H9 (cell line): ENCODE measurements at regions not wholly inside any gene's neighbourhood (a gene's known extent, or its start where the extent isn't known, plus 50 kb on each side); places are given as distances from the start of the nearest gene placed in this dataset.

Source experiments
- DNase-seq: peaks from one replicate; pipeline ENCODE4 v3.0.0-alpha.2; 2017
- H2AFZ ChIP-seq: one replicate; pipeline ENCODE4 v1.6.1; 2013; ENCODE audit warnings: mild to moderate bottlenecking, low read length, control low read depth, moderate library complexity
- H2AK5ac ChIP-seq: 2 replicates; pipeline ENCODE4 v1.6.1; 2013; ENCODE audit warnings: low read length, control low read depth, mixed read lengths; ENCODE audit not compliant: insufficient read length
- H2BK120ac ChIP-seq: one replicate; pipeline ENCODE4 v1.6.1; 2013; ENCODE audit warnings: low read depth, mild to moderate bottlenecking, low read length, control low read depth, inconsistent platforms; ENCODE audit not compliant: poor library complexity, severe bottlenecking
- H2BK12ac ChIP-seq: 2 replicates; pipeline ENCODE4 v1.6.1; 2013; ENCODE audit warnings: low read length, control low read depth, mixed read lengths, low read depth; ENCODE audit not compliant: insufficient read length
- H2BK15ac ChIP-seq: 2 replicates; pipeline ENCODE4 v1.6.1; 2013; ENCODE audit warnings: low read depth, low read length, control low read depth
- H2BK20ac ChIP-seq: one replicate; pipeline ENCODE4 v1.6.1; 2013; ENCODE audit warnings: low read depth, mild to moderate bottlenecking, low read length, control low read depth, inconsistent platforms; ENCODE audit not compliant: poor library complexity, severe bottlenecking
- H2BK5ac ChIP-seq: 2 replicates; pipeline ENCODE4 v1.6.1; 2013; ENCODE audit warnings: low read length, control low read depth, mixed read lengths; ENCODE audit not compliant: insufficient read length
- H3K14ac ChIP-seq: 2 replicates; pipeline ENCODE4 v1.6.1; 2013; ENCODE audit warnings: low read length, control low read depth; ENCODE audit not compliant: insufficient read depth
- H3K18ac ChIP-seq: 2 replicates; pipeline ENCODE4 v1.6.1; 2013; ENCODE audit warnings: low read depth, mild to moderate bottlenecking, mixed read lengths, low read length, control low read depth; ENCODE audit not compliant: insufficient read length
- H3K23ac ChIP-seq: 2 replicates; pipeline ENCODE4 v1.6.1; 2013; ENCODE audit warnings: low read length, control low read depth, mixed read lengths, low read depth; ENCODE audit not compliant: insufficient read length
- H3K23me2 ChIP-seq: 2 replicates; pipeline ENCODE4 v1.6.1; 2013; ENCODE audit warnings: low read depth, mild to moderate bottlenecking, mixed read lengths, low read length, control low read depth; ENCODE audit not compliant: insufficient read length, poor library complexity, severe bottlenecking
- H3K27ac ChIP-seq: 2 replicates; pipeline ENCODE4 v1.5.1; 2013; ENCODE audit warnings: low read length, control low read depth, mixed read lengths, low read depth; ENCODE audit not compliant: insufficient read length
- H3K27me3 ChIP-seq: 2 replicates; pipeline ENCODE4 v1.6.1; 2013; ENCODE audit warnings: low read length, control low read depth, inconsistent platforms; ENCODE audit not compliant: insufficient read depth
- H3K4ac ChIP-seq: 2 replicates; pipeline ENCODE4 v1.6.1; 2013; ENCODE audit warnings: low read depth, mild to moderate bottlenecking, control low read depth, inconsistent platforms, low read length, moderate library complexity
- H3K4me1 ChIP-seq: 2 replicates; pipeline ENCODE4 v1.6.1; 2013; ENCODE audit warnings: low read length, control low read depth, inconsistent platforms; ENCODE audit not compliant: insufficient read depth
- H3K4me2 ChIP-seq: 2 replicates; pipeline ENCODE4 v1.6.1; 2013; ENCODE audit warnings: low read length, control low read depth, mixed read lengths; ENCODE audit not compliant: insufficient read length, insufficient read depth
- H3K56ac ChIP-seq: 2 replicates; pipeline ENCODE4 v1.6.1; 2013; ENCODE audit warnings: low read depth, mild to moderate bottlenecking, mixed read lengths, low read length, control low read depth; ENCODE audit not compliant: insufficient read length
- H3K79me1 ChIP-seq: 2 replicates; pipeline ENCODE4 v1.6.1; 2013; ENCODE audit warnings: low read depth, mild to moderate bottlenecking, moderate library complexity, low read length, control low read depth, inconsistent platforms; ENCODE audit not compliant: insufficient read depth, poor library complexity, severe bottlenecking
- H3K79me2 ChIP-seq: 2 replicates; pipeline ENCODE4 v1.6.1; 2013; ENCODE audit warnings: low read length, control low read depth, inconsistent platforms; ENCODE audit not compliant: insufficient read depth
- H3K9ac ChIP-seq: 2 replicates; pipeline ENCODE4 v1.6.1; 2013; ENCODE audit warnings: low read length, control low read depth, mixed read lengths; ENCODE audit not compliant: insufficient read length; ENCODE audit errors: extremely low read depth
- H3K9me3 ChIP-seq: one replicate; pipeline ENCODE4 v1.6.1; 2013; ENCODE audit warnings: low read depth, low read length, inconsistent platforms; ENCODE audit not compliant: control insufficient read depth
- H3T11ph ChIP-seq: one replicate; pipeline ENCODE4 v1.6.1; 2013; ENCODE audit warnings: mild to moderate bottlenecking, low read length, control low read depth, inconsistent platforms
- H4K20me1 ChIP-seq: one replicate; pipeline ENCODE4 v1.6.1; 2013; ENCODE audit not compliant: control insufficient read depth, insufficient read length, insufficient read depth
- H4K5ac ChIP-seq: 2 replicates; pipeline ENCODE4 v1.6.1; 2013; ENCODE audit warnings: low read depth, mild to moderate bottlenecking, mixed read lengths, low read length, control low read depth; ENCODE audit not compliant: insufficient read length
- H4K8ac ChIP-seq: replicated peaks from 2 replicates; pipeline ENCODE4 v1.6.1; 2013; ENCODE audit warnings: low read length, control low read depth, mixed read lengths, low read depth; ENCODE audit not compliant: insufficient read length
- H4K91ac ChIP-seq: 2 replicates; pipeline ENCODE4 v1.6.1; 2013; ENCODE audit warnings: low read depth, mild to moderate bottlenecking, moderate library complexity, mixed read lengths, low read length, control low read depth; ENCODE audit not compliant: insufficient read length
- H3K27ac Mint-ChIP-seq, 3 experiments: 2 replicates in 2 of 3; 3 replicates in 1 of 3; pipeline ENCODE4 v1.8.0; 2020 to 2021; ENCODE audit warnings: mixed read lengths in 3 of 3, mild to moderate bottlenecking in 1 of 3, moderate library complexity in 1 of 3
- H3K27me3 Mint-ChIP-seq: 2 replicates; pipeline ENCODE4 v1.8.0; 2021; ENCODE audit warnings: low read depth, mild to moderate bottlenecking, moderate library complexity, mixed read lengths
- H3K36me3 Mint-ChIP-seq, 3 experiments: 2 replicates in 2 of 3; 3 replicates in 1 of 3; pipeline ENCODE4 v1.8.0; 2020 to 2021; ENCODE audit warnings: low read depth in 3 of 3, mixed read lengths in 3 of 3; ENCODE audit not compliant: insufficient read depth in 1 of 3
- H3K4me1 Mint-ChIP-seq, 2 experiments: 2 replicates each; pipeline ENCODE4 v1.8.0; 2020; ENCODE audit warnings: mixed read lengths in 2 of 2
- H3K4me3 Mint-ChIP-seq, 2 experiments: 2 replicates in 1 of 2; 3 replicates in 1 of 2; pipeline ENCODE4 v1.8.0; 2020 to 2021; ENCODE audit warnings: mild to moderate bottlenecking in 2 of 2, mixed read lengths in 2 of 2, moderate library complexity in 1 of 2
- H3K9me3 Mint-ChIP-seq, 2 experiments: 2 replicates in 1 of 2; 3 replicates in 1 of 2; pipeline ENCODE4 v1.8.0; 2020; ENCODE audit warnings: mild to moderate bottlenecking in 2 of 2, mixed read lengths in 2 of 2, moderate library complexity in 1 of 2
- CTCF ChIP-seq: fragments of 200-600 bp; sonication (generic); conservative IDR thresholded peaks from 3 replicates; pipeline ENCODE4 v1.8.0; 2021; ENCODE audit warnings: antibody characterized with exemption, mild to moderate bottlenecking
- WGBS: extraction: QIAGEN DNeasy Blood & Tissue Kit; methylation state at CpG from one replicate; pipeline ENCODE4 v1.1.7; 2013; ENCODE audit warnings: missing lambda C conversion rate, low lambda C conversion rate, mixed read lengths; ENCODE audit not compliant: insufficient read length; ENCODE audit errors: extremely low coverage; 5-methylcytosine and 5-hydroxymethylcytosine counted together

GRCh38 chr5:88060194-88060593, 208.5 kb downstream of the TMEM161B start:
- Mint-ChIP-seq H3K36me3 (peaks cover 0 to 2% (median 0%) of the 10 kb centered on the region in 3 experiments; a peak in 2 of 7 replicates), H3K4me3 (no peak overlapping the region), H3K27me3 (no peaks in the 10 kb centered on the region; the same call in 1 of the 2 replicates), H3K9me3 (no peaks in the 10 kb centered on the region), H3K4me1 (no peaks in the 10 kb centered on the region; a peak in 2 of 4 replicates), H3K27ac (no peak overlapping the region)
- Histone ChIP-seq H3K9me3 (no peaks in the 10 kb centered on the region), H2BK5ac (no peak overlapping the region), H4K5ac (no peak overlapping the region), H3K4me1 (no peaks in the 10 kb centered on the region), H3K23me2 (no peaks in the 10 kb centered on the region), H3K14ac (no peak overlapping the region), H3K23ac (no peak overlapping the region), H3K4me2 (no peak overlapping the region), H3K27me3 (no peaks in the 10 kb centered on the region), H3K4ac (no peak overlapping the region), H3K79me1 (no peaks in the 10 kb centered on the region), H2BK20ac (no peak overlapping the region), H4K8ac (no peak overlapping the region), H2BK15ac (no peak overlapping the region), H3K56ac (no peak overlapping the region), H4K20me1 (no peaks in the 10 kb centered on the region), H2AFZ (no peak overlapping the region), H2BK12ac (no peak overlapping the region), H4K91ac (no peak overlapping the region), H3K18ac (no peak overlapping the region), H2BK120ac (no peak overlapping the region), H2AK5ac (no peak overlapping the region), H3K27ac (no peak overlapping the region), H3K9ac (no peak overlapping the region), H3T11ph (no peak overlapping the region), H3K79me2 (no peaks in the 10 kb centered on the region)
- WGBS = no CpG with 5 or more reads among the region's 3 CpGs
- DNase-seq = no peak
- TF ChIP-seq CTCF = no peak
